Prostate gland (tissue), 2 donors: ENCODE measurements at regions not wholly inside any gene's neighbourhood (a gene's known extent, or its start where the extent isn't known, plus 50 kb on each side); places are given as distances from the start of the nearest gene placed in this dataset.

Experiments
- DNase-seq: peaks from one replicate; pipeline ENCODE4 v3.0.0-alpha.2; 2019; ENCODE audit warnings: low spot score
- H3K27ac ChIP-seq, 2 donors: fragments of 200-600 bp; sonication (generic); 2 replicates each; pipeline ENCODE4 v1.5.1; 2017 to 2019
- H3K27me3 ChIP-seq: fragments of 200-600 bp; sonication (generic); replicated peaks from 2 replicates; pipeline ENCODE4 v1.5.1; 2019; ENCODE audit not compliant: insufficient read depth
- H3K36me3 ChIP-seq, 2 donors: fragments of 200-600 bp; sonication (generic); 1 replicate in 1 of 2; 2 replicates in 1 of 2; pipeline versions ENCODE4 v1.5.1 to v1.8.1; 2017 to 2019
- H3K4me1 ChIP-seq: fragments of 200-600 bp; sonication (generic); replicated peaks from 2 replicates; pipeline ENCODE4 v1.5.1; 2019
- H3K4me3 ChIP-seq, 2 donors: fragments of 200-600 bp; sonication (generic); 2 replicates each; pipeline ENCODE4 v1.5.1; 2017 to 2019
- H3K9me3 ChIP-seq: fragments of 200-600 bp; sonication (generic); 2 replicates; pipeline ENCODE4 v1.5.1; 2017
- CTCF ChIP-seq, 4 experiments: fragments of 200-600 bp in 2 of 4; fragments of 450-650 bp in 2 of 4; sonication (generic) in 2 of 4; IDR thresholded peaks; 1 replicate in 3 of 4; 2 replicates in 1 of 4; pipeline ENCODE4 v1.5.1; 2016 to 2019; ENCODE audit warnings: antibody characterized with exemption in 4 of 4, mild to moderate bottlenecking in 2 of 4, moderate library complexity in 2 of 4
- POLR2A ChIP-seq: fragments of 450-650 bp; IDR thresholded peaks from one replicate; pipeline ENCODE4 v1.6.1; 2016; ENCODE audit warnings: antibody characterized with exemption, mild to moderate bottlenecking
- POLR2AphosphoS5 ChIP-seq: sonication (generic); formaldehyde crosslinking; IDR thresholded peaks from one replicate; pipeline ENCODE4 v1.6.1; 2017; ENCODE audit warnings: antibody characterized with exemption
- WGBS: methylation state at CpG from one replicate; pipeline ENCODE4 v1.1.5; 2018; 5-methylcytosine and 5-hydroxymethylcytosine counted together
- intact Hi-C: fragments of 100-400 bp; cut with DNase I; formaldehyde crosslinking; loops from one replicate; pipeline ENCODE4 v1.14.2; 2022

- WGBS = 83% methylated on average over 8 of the region's 8 CpGs
- no peaks in the 10 kb centered on the region for H3K27me3 ChIP-seq
- no peak for DNase-seq
Measured at GRCh38 chr5:167688341-167689130, 602.9 kb upstream of the WWC1 start.

GRCh38 chr5:167694325-167695147, 596.9 kb upstream of the WWC1 start:
- H3K36me3 ChIP-seq = no peaks in the 10 kb centered on the region
- no peak overlapping the region for H3K27ac ChIP-seq
- no peak for TF ChIP-seq CTCF (IDR thresholded peaks at IDR 0.05)
- no peak for TF ChIP-seq POLR2AphosphoS5
- TF ChIP-seq POLR2A = no peak
- 87% methylated on average over 5 of the region's 5 CpGs for WGBS
- H3K4me1 ChIP-seq = no peaks in the 10 kb centered on the region
- H3K9me3 ChIP-seq = no peaks in the 10 kb centered on the region
- no peak overlapping the region for H3K4me3 ChIP-seq
- intact Hi-C loops = no loop called here
- no peak for DNase-seq
- no peaks in the 10 kb centered on the region for H3K27me3 ChIP-seq

More at GRCh38 chr5:167688341-167689130, 602.9 kb upstream of the WWC1 start:
- Histone ChIP-seq H3K9me3 (no peaks in the 10 kb centered on the region), H3K27ac (no peak overlapping the region), H3K4me3 (no peak overlapping the region), H3K36me3 (no peaks in the 10 kb centered on the region), H3K4me1 (no peaks in the 10 kb centered on the region)
- intact Hi-C loops = no loop called here
- TF ChIP-seq POLR2AphosphoS5 (no peak), POLR2A (no peak), CTCF (IDR thresholded peaks at IDR 0.05) (no peak)

GRCh38 chr5:167696558-167697314, 594.7 kb upstream of the WWC1 start:
- Histone ChIP-seq H3K36me3 (no peaks in the 10 kb centered on the region), H3K27me3 (no peaks in the 10 kb centered on the region), H3K4me1 (no peaks in the 10 kb centered on the region), H3K27ac (no peak overlapping the region), H3K4me3 (no peak overlapping the region), H3K9me3 (no peaks in the 10 kb centered on the region)
- WGBS = 90% methylated on average over 10 of the region's 10 CpGs
- intact Hi-C loops = no loop called here
- DNase-seq = no peak
- no peak for TF ChIP-seq POLR2A
- TF ChIP-seq CTCF (IDR thresholded peaks at IDR 0.05) = no peak
- TF ChIP-seq POLR2AphosphoS5 = no peak

GRCh38 chr5:167699432-167699831, 592.0 kb upstream of the WWC1 start:
- no peak overlapping the region for H3K4me3 ChIP-seq
- intact Hi-C loops = no loop called here
- WGBS = 8% methylated on average over 1 of the region's 1 CpG
- no peak overlapping the region for H3K27ac ChIP-seq
- DNase-seq = peak; percentile 10
- H3K4me1 ChIP-seq = no peaks in the 10 kb centered on the region
- no peak for TF ChIP-seq POLR2AphosphoS5
- TF ChIP-seq CTCF (IDR thresholded peaks at IDR 0.05) = no peak
- TF ChIP-seq POLR2A = no peak
- H3K36me3 ChIP-seq = no peaks in the 10 kb centered on the region
- no peaks in the 10 kb centered on the region for H3K27me3 ChIP-seq
- no peaks in the 10 kb centered on the region for H3K9me3 ChIP-seq
